K562 (cell line): ENCODE measurements at regions not wholly inside any gene's neighbourhood (a gene's known extent, or its start where the extent isn't known, plus 50 kb on each side); places are given as distances from the start of the nearest gene placed in this dataset.

Experiments used
- BCOR ChIP-seq: fragments of 450-650 bp; IDR thresholded peaks from 2 replicates; pipeline ENCODE4 v1.6.1; 2016
- ILF3 ChIP-seq: fragments of 450-650 bp; IDR thresholded peaks from 2 replicates; pipeline ENCODE4 v1.6.1; 2018; ENCODE audit warnings: antibody characterized with exemption, mild to moderate bottlenecking, moderate library complexity, borderline replicate concordance
- JUND ChIP-seq, 2 experiments: IDR thresholded peaks; 2 replicates in 1 of 2; 3 replicates in 1 of 2; pipeline ENCODE4 v1.6.1; 2011; ENCODE audit warnings: borderline replicate concordance in 2 of 2, low read depth in 2 of 2, low read length in 2 of 2, improper control_type of control experiment in 1 of 2, missing biosample characterization in 1 of 2, missing genetic modification characterization in 1 of 2, missing genetic modification reagents in 1 of 2
- KHSRP ChIP-seq: fragments of 450-650 bp; IDR thresholded peaks from 2 replicates; pipeline ENCODE4 v1.6.1; 2017
- SMARCA5 ChIP-seq: fragments of 450-650 bp; IDR thresholded peaks from 2 replicates; pipeline ENCODE4 v1.6.1; 2016
- TBP ChIP-seq: optimal IDR thresholded peaks from 2 replicates; pipeline ENCODE3; 2011; ENCODE audit warnings: low read depth, low read length, improper control_type of control experiment
- ZBED1 ChIP-seq: IDR thresholded peaks from 2 replicates; pipeline ENCODE4 v1.6.1; 2014
- ZFPM2 ChIP-seq: fragments of 250-450 bp; sonication (Bioruptor Pico); IDR thresholded peaks from 2 replicates; pipeline ENCODE4 v1.5.1; 2022; ENCODE audit warnings: mild to moderate bottlenecking
- ZNF384 ChIP-seq: IDR thresholded peaks from 2 replicates; pipeline ENCODE4 v1.6.1; 2012; ENCODE audit warnings: low read depth, low read length, improper control_type of control experiment
- ZNF445 ChIP-seq: fragments of 250-450 bp; sonication (Bioruptor Pico); IDR thresholded peaks from 2 replicates; pipeline ENCODE4 v1.4.0; 2020; ENCODE audit warnings: low read depth, mild to moderate bottlenecking, moderate library complexity
- ZNF76 ChIP-seq: fragments of 250-450 bp; sonication (Bioruptor Pico); IDR thresholded peaks from 2 replicates; pipeline ENCODE4 v1.4.0; 2020; ENCODE audit warnings: mild to moderate bottlenecking, moderate library complexity, borderline replicate concordance
- ZNF830 ChIP-seq: fragments of 250-450 bp; sonication (Bioruptor Pico); IDR thresholded peaks from 2 replicates; pipeline ENCODE4 v1.5.0; 2021; ENCODE audit warnings: mild to moderate bottlenecking
- TF ChIP-seq, protein P1 (sequence below), 2 experiments: fragments of 250-450 bp in 1 of 2; fragments of 450-650 bp in 1 of 2; sonication (Bioruptor Pico) in 1 of 2; IDR thresholded peaks; 2 replicates each; pipeline versions ENCODE4 v1.6.1 to v1.8.0; 2016 to 2021; ENCODE audit warnings: mild to moderate bottlenecking in 2 of 2, moderate library complexity in 2 of 2, missing compliant biosample characterization in 1 of 2, missing genetic modification characterization in 1 of 2
- TF ChIP-seq, protein P2 (sequence below), 2 experiments: fragments of 450-650 bp; formaldehyde crosslinking in 1 of 2; IDR thresholded peaks; 2 replicates each; pipeline versions ENCODE4 v1.4.0 to v1.6.1; 2014 to 2020; ENCODE audit warnings: mild to moderate bottlenecking in 2 of 2, borderline replicate concordance in 1 of 2, low read depth in 1 of 2
- TF ChIP-seq, protein P3 (sequence below), 3 experiments: IDR thresholded peaks in 2 of 3; conservative IDR thresholded peaks in 1 of 3; 2 replicates each; pipeline ENCODE4 v1.5.1; 2011 to 2012; ENCODE audit warnings: low read length in 3 of 3, mild to moderate bottlenecking in 3 of 3, control low read depth in 2 of 3, improper control_type of control experiment in 1 of 3, inconsistent platforms in 1 of 3, low read depth in 1 of 3, mixed read lengths in 1 of 3, moderate library complexity in 1 of 3; ENCODE audit not compliant: insufficient read depth in 2 of 3
- TF ChIP-seq, protein P4 (sequence below): sonication (generic); formaldehyde crosslinking; IDR thresholded peaks from 2 replicates; pipeline ENCODE4 v1.8.0; 2023; ENCODE audit warnings: mild to moderate bottlenecking, missing genetic modification reagents

DNA sequence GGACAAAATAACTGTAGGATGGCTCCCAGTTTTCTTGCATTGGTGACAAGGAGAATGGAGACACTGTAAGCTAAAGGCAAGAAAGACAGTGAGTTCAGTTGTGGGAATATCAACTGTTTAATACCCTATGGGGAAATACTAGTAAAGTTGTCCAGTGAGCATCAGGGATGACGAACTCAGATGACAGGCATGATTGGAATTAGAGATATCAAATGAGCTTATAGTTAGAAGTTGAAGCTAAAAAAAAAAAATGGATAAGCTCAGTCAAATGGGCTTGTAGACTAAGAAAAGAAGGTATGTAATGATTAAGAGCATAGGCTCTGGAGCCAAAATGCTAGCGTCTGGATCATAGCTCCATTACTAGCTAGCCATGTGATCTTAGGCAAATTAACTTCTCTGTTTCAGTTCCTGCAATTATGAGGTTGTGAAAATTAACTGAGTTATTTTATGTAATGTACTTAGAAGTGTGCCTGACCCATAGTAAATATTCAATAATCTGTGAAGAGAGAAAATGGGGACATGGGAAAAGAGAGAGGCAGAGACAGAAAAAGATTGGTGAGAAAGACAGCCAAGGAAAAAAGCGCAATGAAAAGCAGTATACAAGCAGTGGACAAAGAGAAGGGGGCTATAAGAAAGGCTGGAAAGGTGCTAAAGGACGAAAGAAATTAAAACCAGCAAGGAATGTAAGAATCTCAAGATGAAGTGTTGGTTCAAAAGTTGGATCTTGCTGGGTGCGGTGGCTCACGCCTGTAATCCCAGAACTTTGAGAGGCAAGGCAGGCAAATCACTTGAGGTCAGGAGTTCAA lies 95.7 kb upstream of the SLC39A10 start (continued):
- TF ChIP-seq, protein P1, sequence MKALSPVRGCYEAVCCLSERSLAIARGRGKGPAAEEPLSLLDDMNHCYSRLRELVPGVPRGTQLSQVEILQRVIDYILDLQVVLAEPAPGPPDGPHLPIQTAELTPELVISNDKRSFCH (CRISPR knock-in tag; IDR thresholded peaks at IDR 0.05): no peak
- TF ChIP-seq, protein P1 (tag; IDR thresholded peaks at IDR 0.05): no peak
- TF ChIP-seq, protein P2, sequence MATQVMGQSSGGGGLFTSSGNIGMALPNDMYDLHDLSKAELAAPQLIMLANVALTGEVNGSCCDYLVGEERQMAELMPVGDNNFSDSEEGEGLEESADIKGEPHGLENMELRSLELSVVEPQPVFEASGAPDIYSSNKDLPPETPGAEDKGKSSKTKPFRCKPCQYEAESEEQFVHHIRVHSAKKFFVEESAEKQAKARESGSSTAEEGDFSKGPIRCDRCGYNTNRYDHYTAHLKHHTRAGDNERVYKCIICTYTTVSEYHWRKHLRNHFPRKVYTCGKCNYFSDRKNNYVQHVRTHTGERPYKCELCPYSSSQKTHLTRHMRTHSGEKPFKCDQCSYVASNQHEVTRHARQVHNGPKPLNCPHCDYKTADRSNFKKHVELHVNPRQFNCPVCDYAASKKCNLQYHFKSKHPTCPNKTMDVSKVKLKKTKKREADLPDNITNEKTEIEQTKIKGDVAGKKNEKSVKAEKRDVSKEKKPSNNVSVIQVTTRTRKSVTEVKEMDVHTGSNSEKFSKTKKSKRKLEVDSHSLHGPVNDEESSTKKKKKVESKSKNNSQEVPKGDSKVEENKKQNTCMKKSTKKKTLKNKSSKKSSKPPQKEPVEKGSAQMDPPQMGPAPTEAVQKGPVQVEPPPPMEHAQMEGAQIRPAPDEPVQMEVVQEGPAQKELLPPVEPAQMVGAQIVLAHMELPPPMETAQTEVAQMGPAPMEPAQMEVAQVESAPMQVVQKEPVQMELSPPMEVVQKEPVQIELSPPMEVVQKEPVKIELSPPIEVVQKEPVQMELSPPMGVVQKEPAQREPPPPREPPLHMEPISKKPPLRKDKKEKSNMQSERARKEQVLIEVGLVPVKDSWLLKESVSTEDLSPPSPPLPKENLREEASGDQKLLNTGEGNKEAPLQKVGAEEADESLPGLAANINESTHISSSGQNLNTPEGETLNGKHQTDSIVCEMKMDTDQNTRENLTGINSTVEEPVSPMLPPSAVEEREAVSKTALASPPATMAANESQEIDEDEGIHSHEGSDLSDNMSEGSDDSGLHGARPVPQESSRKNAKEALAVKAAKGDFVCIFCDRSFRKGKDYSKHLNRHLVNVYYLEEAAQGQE (IDR thresholded peaks at IDR 0.05; ENCODE audit: borderline replicate concordance): no peak
- TF ChIP-seq, protein P2 (CRISPR knock-in tag; IDR thresholded peaks at IDR 0.05; ENCODE audit: low read depth): no peak
- TF ChIP-seq ZNF384 (peak; percentile 24), ZFPM2 (no peak), SMARCA5 (no peak), ZNF445 (no peak), KHSRP (no peak), ZBED1 (no peak), ZNF830 (CRISPR knock-in tag) (no peak), TBP (no peak), JUND (IDR thresholded peaks at IDR 0.05; ENCODE audit: borderline replicate concordance, low read depth, low read length) (no peak), JUND (tag; IDR thresholded peaks at IDR 0.05; ENCODE audit: borderline replicate concordance, low read depth, low read length) (0 out of 3 replicates have a peak, but pooled peaks have one; percentile 17), BCOR (no peak), ILF3 (no peak), ZNF76 (CRISPR knock-in tag) (no peak)
- TF ChIP-seq, protein P3, sequence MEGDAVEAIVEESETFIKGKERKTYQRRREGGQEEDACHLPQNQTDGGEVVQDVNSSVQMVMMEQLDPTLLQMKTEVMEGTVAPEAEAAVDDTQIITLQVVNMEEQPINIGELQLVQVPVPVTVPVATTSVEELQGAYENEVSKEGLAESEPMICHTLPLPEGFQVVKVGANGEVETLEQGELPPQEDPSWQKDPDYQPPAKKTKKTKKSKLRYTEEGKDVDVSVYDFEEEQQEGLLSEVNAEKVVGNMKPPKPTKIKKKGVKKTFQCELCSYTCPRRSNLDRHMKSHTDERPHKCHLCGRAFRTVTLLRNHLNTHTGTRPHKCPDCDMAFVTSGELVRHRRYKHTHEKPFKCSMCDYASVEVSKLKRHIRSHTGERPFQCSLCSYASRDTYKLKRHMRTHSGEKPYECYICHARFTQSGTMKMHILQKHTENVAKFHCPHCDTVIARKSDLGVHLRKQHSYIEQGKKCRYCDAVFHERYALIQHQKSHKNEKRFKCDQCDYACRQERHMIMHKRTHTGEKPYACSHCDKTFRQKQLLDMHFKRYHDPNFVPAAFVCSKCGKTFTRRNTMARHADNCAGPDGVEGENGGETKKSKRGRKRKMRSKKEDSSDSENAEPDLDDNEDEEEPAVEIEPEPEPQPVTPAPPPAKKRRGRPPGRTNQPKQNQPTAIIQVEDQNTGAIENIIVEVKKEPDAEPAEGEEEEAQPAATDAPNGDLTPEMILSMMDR (IDR thresholded peaks at IDR 0.05 in 2 of 3, conservative IDR thresholded peaks at IDR 0.05 in 1 of 3; ENCODE audit: insufficient read depth in 2 of 3, low read depth in 1 of 3, low read length in 3 of 3): no peak
- TF ChIP-seq, protein P4, sequence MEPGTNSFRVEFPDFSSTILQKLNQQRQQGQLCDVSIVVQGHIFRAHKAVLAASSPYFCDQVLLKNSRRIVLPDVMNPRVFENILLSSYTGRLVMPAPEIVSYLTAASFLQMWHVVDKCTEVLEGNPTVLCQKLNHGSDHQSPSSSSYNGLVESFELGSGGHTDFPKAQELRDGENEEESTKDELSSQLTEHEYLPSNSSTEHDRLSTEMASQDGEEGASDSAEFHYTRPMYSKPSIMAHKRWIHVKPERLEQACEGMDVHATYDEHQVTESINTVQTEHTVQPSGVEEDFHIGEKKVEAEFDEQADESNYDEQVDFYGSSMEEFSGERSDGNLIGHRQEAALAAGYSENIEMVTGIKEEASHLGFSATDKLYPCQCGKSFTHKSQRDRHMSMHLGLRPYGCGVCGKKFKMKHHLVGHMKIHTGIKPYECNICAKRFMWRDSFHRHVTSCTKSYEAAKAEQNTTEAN (CRISPR knock-in tag): no peak
